HG03432 (cell line): ENCODE measurements at regions not wholly inside any gene's neighbourhood (a gene's known extent, or its start where the extent isn't known, plus 50 kb on each side); places are given as distances from the start of the nearest gene placed in this dataset.
"Not testable (repeated sequence)": the region's sequence is repeated elsewhere in the genome, so short reads cannot be mapped to it uniquely, and the experiment has no call there.

ENCODE experiments used
- ATAC-seq: cut with Tn5 transposase; IDR thresholded peaks from one replicate; pipeline ENCODE4 v1.9.1; 2021; ENCODE audit warnings: mild to moderate bottlenecking, moderate library complexity; ENCODE audit not compliant: unreplicated experiment

DNA sequence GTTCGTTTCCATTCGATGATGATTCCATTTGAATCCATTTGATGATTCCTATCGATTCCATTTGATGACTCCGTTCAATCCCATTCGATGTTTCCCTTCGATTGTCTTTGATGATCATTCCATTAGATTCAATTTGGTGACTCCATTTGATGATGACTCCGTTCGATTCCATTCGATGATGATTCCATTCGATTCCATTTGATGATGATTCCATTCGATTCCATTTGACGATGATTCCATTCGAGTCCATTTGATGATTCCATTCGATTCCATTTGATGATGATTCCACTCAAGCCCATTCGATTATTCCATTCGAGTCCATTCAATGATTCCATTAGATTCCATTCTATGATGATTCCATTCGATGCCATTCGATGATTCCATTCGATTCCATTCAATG is 2730.6 kb downstream of the RPIA start:
- not testable (repeated sequence) for ATAC-seq

DNA sequence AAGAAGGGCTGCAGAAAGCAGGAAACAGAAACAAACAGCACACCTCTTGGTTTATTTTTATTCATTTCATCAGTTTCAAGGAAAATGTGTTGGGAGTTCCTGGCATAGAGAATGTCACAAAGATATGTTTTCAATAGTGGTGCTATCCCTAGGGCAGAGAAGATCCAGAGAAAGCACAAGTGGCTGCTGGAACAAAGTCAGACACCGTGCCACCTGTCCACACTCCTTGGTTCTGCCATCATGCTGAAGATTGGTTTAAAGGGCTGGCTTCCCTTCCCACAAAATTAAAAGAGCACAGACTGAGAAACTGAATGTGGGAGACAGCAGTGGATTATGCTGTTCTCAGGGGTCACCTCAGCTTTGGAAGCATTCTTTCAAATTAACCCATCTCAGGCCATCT is 2735.7 kb downstream of the RPIA start:
- not testable (repeated sequence) for ATAC-seq

DNA sequence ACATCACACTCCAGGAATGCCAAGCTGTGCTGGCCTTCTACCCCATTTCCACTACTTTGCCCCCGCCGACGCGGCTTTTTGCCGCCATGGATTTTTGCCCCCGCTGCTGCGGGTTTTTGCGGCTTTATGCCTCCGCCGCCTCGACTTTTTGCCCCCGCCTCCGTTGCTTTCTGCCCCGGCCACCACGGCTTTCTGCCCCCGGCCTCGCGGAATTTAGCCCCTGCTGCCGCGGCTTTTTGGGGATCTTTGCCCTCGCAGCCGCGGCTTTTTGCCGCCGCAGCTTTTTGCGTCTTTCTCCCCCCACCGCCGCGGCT is 2750.4 kb downstream of the RPIA start:
- ATAC-seq, result not testable (repeated sequence)

DNA sequence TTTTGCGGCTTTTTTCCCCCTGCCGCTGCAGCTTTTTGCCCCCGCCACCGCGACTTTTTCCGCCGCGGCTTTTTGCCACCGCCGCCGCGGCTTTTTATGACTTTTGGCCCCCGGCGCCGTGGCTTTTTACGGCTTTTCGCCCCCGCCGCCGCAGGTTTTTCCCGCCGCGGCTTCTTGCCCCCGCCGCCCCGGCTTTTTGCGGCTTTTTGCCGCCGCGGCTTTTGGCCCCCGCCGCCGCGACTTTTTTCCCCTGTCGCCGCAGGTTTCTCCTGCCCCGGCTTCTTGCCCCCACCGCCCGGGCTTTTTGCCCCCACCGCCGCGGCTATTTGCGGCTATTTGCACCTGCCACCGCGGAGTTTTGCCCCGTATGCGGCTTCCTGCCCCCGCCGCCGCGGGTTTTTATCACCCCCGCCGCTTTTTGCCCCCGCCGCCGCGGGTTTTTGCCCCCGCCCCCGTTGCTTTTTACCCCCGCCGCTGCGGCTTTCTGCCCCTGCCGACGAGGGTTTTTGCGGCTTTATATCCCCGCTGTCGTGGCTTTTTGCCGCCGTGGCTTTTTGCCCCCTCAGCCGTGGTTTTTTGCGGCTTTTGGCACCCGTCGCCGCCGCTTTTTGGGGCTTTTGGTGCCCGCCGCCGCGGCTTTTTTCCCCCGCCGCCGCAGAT is 2750.9 kb downstream of the RPIA start:
- ATAC-seq, result no peak

DNA sequence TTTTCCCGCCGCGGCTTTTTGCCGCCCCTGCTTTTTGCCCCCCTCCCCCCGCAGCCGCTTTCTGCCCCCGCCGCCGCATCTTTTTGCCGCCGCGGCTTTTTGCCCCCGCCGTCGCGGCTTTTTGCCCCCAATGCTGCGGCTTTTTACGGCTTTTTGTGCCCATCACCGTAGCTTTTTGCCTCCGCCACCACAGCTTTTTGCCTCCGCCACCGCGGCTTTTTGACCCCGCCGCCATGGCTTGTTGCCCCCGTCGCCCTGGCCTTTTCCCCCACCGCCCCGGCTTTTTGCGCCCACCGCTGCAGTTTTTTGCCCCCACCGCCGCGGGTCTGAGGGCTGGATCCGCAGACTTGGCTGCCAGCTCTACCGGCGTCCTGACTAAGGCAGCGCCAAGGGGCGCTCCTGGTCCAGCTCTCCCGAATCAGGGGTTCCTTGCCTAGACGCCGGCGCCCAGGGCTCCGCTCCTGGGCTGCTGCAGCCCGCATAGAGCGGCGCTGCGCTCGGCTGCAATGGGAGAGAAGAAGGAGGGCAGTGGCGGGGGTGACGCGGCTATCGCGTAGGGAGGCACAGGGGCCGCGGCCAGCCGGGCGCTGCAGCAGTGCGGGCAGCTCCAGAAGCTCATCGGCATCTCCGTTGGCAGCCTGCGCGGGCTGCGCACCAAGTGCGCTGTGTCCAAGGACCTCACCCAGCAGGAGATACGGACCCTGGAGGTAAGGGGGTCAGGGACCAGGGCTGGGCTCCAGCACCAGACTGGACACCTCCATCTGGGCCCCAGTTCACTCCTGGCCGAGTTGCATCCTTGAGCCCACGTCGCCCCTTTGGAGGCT is 2751.6 kb downstream of the RPIA start:
- not testable (repeated sequence) for ATAC-seq

DNA sequence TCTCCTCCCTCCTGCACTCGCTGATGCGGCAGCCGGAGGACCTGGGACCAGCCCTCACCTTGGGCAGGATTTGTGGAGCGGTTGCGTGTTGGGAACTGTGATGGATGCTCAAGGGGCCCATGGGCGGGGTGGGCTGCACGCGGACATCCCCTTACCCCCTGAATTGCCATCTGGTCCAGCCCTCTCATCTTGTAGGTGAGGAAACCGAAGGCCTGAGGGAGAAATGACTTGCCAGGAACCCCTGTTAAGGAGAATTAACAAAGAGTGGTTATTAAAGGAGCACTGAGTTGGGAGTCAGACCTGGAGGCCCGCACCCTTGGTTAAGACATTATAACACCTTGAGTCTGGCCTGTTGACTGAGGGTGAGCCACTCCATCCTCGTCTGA is 2752.2 kb downstream of the RPIA start:
- not testable (repeated sequence) for ATAC-seq

DNA sequence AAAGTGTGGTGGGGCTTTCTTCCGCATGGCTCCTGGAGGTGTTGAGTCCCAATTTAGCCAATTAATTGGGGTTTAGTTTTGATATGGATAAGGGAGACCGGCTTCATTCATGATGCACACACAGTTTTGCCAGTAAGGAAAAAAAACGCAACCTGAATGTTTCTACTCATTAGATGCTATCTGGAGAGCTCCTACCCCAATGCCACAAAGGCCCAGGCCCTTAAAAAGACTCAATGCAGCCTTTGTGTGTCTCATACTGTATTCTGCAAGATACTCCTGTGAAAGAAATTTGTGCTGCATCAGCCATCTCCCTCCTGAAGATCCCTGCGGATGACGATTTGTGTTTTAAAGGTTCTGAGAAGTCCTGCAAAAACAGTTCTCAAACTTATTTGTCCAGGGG is 2754.2 kb downstream of the RPIA start:
- ATAC-seq, result not testable (repeated sequence)

DNA sequence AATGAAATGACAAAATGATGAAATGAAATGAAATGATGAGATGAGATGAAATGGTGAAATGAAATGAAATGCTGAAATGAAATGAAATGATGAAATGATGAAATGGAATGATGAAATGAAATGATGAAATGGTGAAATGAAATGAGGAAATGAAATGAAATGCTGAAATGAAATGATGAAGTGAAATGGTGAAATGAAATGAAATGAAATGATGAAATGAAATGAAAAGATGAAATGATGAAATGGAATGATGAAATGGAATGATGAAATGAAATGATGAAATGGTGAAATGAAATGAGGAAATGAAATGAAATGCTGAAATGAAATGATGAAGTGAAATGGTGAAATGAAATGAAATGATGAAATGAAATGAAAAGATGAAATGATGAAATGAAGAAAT is 2755.0 kb downstream of the RPIA start:
- not testable (repeated sequence) for ATAC-seq

DNA sequence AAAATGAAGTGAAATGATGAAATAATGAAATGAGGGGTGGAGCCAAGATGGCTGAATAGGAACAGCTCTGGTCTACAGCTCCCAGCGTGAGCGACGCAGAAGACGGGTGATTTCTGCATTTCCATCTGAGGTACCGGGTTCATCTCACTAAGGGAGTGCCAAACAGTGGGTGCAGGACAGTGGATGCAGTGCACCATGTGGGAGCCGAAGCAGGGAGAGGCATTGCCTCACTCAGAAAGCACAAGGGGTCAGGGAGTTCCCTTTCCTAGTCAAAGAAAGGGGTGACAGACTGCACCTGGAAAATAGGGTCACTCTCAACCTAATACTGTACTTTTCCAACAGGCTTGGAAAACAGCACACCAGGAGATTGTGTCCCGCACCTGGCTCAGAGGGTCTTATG is 2755.4 kb downstream of the RPIA start:
- ATAC-seq, result not testable (repeated sequence)

DNA sequence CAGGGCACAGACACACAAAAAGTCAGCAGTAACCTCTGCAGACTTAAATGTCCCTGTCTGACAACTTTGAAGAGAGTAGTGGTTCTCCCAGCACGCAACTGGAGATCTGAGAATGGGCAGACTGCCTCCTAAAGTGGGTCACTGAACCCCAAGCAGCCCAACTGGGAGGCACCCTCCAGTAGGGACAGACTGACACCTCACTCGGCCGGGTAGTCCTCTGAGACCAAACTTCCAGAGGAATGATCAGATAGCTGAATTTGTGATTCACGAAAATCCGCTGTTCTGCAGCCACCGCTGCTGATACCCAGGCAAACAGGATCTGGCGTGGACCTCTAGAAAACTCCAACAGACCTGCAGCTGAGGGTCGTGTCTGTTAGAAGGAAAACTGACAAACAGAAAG is 2756.0 kb downstream of the RPIA start:
- ATAC-seq, result not testable (repeated sequence)

DNA sequence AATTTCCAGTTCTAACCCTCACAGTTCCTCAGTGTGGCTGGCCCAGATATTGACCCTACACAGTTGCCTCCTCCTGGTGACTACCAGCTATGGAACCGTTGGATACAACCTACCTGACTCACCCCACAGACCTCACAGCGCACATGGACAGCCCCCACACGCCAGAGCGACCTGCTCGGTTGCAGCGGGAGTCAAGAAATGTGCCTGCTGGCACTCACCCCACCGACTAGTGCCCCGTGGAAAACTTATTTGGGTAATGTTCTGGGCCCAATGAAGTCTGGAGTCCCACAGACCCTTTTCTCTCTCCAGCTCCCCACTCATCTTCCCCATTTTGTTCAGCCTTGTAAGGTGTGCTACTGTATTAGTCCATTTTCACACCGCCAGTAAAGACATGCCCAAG is 2770.8 kb downstream of the RPIA start:
- ATAC-seq, result not testable (repeated sequence)

DNA sequence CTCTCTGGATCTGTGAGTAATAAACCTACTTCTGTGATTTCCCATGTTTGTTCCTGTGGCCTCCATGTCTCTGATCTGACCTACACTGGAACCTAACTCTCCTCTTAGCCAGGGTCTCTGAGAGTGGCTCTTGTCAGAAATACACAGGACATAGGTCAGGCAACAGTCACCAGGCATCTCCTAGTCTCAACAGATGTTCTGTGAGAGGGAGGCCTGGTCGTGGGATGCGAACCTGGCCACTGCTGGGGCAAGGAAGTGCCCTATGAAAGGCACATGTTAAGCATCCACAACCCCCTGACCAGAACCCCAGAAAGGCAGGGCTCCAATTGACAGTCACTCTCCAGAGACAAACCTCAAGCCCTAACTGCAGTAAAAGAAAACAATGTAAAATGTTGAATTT is 2771.5 kb downstream of the RPIA start:
- ATAC-seq, result not testable (repeated sequence)

DNA sequence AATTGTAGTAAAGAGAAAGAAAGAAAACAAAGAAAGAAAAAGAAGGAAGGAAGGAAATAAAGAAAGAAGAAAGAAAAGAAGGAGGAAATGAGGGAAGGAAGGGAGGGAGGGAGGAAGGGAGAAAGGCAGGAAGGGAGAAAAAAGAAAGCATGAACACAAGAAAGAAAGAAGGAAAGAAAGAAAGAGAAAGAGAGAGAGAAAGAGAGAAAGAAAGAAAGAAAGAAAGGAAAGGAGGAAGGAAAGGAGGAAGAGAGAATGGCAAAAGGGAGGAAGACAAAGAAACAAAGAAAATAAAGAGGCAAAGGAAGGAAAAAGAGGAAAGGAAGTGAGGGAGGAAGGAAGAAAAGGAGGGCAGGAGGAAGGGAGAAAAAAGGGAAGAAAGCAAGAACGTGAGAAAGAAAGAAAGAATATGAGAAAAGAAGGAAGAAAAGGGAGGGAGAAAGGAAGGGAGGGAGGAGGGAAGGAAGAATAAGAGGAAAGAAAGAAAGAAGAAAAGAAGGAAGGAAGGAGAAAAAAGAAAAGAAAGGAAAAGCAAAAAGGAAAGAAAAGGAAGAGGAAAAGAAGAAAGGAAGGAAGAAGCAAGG is 2775.4 kb downstream of the RPIA start:
- not testable (repeated sequence) for ATAC-seq

DNA sequence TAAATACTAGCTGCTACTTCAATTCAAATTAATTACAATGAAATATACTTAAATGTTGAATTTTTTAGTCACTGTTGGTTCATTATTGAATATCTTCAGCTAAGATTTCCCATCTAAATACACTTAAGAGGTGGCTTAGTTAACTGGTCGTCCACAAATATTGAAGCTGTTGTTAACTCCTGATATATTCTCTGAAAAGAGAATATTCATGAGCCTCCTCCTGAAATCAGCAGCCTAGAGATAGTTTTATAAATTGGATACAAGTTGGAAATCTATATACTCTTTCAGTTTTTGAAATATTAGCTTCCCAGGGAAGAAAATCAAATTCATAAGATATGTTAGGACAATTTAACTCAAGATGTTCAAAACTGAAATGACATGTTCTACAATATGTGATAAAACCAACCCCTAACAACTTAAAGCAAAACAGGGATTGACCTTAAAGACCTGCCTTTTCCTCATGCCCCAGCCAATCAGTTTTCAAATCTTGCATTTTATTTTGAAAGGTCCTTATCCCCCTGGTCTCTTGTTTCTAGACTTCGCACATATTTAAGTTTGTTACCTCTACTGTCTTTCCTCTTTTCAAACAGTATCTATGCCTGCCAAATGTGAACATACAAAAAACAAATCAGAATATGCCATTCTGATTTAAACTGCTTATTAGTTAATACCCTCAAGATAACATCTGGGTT is 2784.9 kb downstream of the RPIA start:
- ATAC-seq, result not testable (repeated sequence)

DNA sequence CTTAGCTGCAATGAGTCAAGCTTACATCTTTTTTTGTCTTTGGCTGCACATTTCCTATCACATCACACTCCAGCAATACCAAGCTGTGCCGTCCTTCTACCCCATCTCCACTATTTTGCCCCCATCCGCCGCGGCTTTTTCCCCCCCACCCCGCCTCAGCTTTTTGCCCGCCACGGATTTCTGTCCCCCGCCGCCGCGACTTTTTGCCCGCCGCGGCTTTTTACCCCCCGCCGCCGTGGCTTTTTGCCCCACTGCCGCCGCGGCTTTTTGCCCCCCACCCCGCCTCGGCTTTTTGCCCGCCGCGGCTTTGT is 2785.4 kb downstream of the RPIA start:
- ATAC-seq, result not testable (repeated sequence)

DNA sequence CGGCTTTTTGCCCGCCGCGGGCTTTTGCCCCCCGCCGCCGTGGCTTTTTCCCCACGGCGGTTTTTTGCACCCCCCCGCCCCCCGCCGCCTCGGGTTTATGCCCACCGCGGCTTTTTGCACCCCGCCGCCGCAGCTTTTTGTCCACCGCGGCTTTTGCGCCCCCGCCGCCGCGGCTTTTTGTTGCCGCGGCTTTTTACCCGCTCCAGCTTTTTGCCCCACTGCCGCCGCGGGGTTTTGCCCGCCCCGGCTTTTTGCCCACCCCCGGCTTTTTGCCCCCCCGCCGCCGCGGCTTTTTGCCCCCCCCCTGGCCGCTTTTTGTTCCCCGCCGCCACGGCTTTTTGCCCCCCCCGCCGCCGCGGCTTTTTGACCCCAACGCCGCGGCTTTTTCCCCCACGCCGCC is 2785.8 kb downstream of the RPIA start:
- not testable (repeated sequence) for ATAC-seq

DNA sequence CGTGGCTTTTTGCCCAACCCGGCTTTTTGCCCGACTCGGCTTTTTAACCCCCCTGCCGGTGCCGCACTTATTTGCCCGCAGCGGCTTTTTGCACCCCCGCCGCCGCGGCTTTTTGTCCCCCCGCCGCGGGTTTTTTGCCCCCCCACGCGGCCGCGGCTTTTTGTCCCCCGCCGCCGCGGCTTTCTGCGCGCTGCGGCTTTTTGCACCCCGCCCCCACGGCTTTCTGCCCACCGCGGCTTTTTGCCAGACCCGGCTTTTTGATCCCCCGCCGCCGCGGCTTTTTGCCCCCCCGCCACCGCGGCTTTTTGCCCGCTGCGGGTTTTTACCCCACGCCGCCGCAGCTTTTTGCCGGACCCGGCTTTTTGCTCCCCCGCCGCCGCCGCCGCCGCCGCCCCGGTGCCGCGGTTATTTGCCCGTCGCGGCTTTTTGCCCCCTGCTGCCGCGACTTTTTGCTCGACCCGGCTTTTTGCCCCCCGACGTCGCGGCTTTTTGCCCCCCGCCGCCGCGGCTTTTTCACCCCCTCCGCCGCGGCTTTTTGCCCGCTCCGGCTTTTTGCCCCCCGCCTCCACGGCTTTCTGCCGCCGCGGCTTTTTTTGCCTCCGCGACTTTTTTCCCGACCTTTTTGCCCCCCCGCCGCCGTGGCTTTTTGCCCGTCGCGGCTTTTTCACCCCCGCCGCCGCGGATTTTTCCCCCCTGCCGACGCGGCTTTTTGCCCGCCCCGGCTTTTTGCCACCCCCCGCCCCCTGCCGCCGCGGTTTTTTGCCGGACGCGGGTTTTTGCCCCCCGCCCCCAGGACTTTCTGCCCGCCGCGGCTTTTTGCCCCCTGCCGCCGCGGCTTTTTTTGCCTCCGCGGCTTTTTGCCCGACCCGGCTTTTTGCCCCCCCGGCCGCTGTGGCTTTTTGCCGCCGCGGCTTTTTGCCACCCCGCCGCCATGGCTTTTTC is 2786.5 kb downstream of the RPIA start:
- ATAC-seq, result no peak

DNA sequence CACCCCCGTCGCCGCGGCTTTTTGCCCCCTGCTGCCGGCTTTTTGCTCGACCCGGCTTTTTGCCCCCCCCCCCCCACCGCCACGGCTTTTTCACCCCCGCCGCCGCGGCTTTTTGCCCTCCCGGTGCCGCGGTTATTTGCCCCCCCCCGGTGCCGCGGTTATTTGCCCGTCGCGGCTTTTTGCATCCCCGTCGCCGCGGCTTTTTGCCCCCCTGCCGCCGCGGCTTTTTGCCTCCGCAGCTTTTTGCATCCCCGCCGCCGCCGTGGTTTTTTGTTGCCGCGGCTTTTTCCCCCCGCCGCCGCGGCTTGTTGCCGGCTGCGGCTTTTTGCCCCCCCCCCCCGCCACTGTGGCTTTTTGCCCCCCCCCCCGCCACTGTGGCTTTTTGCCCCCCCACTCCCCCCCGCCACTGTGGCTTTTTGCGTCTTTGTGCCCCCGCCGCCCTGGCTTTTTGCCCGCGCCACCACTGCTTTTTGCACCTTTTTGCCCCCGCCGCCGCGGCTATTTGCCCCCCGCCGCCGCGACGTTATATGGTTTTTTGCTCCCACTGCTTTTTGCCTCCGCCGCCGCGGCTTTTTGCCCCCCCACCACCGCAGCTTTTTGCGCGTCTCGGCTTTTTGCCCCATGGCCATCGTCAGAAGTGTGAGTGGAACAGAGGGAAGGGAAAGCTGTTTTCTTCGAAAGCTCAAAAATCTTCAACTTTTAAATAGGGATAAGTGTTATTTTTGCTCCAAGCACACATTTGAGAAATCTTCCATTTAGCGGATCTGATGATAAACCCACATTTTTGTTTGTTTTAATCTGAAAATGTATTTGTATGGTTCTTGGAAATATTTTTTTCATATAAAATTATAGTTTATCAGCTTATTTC is 2787.6 kb downstream of the RPIA start:
- ATAC-seq, result not testable (repeated sequence)

DNA sequence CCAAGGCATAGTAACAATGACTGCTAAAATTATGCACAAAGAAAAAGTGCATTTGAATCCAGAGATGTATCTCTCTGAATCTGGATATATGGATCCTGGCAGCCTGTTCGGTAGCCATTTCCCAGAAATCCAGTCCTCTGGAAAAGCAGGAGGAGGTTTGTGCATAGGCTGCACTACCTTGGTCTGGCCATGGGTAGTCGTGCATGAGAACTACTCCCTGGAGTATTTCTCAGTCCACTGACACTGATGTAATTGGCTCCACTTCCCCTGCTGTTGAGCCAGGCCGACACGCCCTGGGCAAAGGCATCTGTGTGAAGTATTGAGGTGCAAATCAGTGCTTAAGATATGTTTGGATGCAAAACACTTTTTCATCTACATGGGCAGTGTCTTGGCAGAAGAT is 2793.8 kb downstream of the RPIA start:
- ATAC-seq, result not testable (repeated sequence)
